WTC11 (cell line): ENCODE measurements at regions not wholly inside any gene's neighbourhood (a gene's known extent, or its start where the extent isn't known, plus 50 kb on each side); places are given as distances from the start of the nearest gene placed in this dataset.

Experiments used
- ATAC-seq: fragments of 200-7000 bp; cut with Tn5 transposase; 2 replicates; pipeline ENCODE4 v1.10.0; 2021; ENCODE audit warnings: mild to moderate bottlenecking, moderate library complexity
- CTCF ChIA-PET: fragments of 300-600 bp; sonication (Branson Sonifier 250); formaldehyde crosslinking; loops from one replicate; lab custom pipeline; 2021; ENCODE audit warnings: antibody characterized with exemption; lab: Charles Lee
- POLR2A ChIA-PET: fragments of 350-600 bp; sonication (Branson Sonifier 250); formaldehyde crosslinking; loops from one replicate; lab custom pipeline; 2021; ENCODE audit warnings: antibody characterized with exemption; lab: Charles Lee
- DNase-seq: peaks from one replicate; pipeline ENCODE4 v3.0.0; 2021; ENCODE audit warnings: low spot score
- H3K27ac Mint-ChIP-seq: 2 replicates; pipeline ENCODE4 v1.8.0; 2021; ENCODE audit warnings: mixed read lengths
- H3K27me3 Mint-ChIP-seq: 2 replicates; pipeline ENCODE4 v1.8.0; 2021; ENCODE audit warnings: low read depth, mild to moderate bottlenecking, moderate library complexity, mixed read lengths
- H3K36me3 Mint-ChIP-seq: 2 replicates; pipeline ENCODE4 v1.8.0; 2021; ENCODE audit warnings: mixed read lengths
- H3K4me1 Mint-ChIP-seq: 2 replicates; pipeline ENCODE4 v1.8.0; 2022; ENCODE audit warnings: mixed read lengths
- H3K4me3 Mint-ChIP-seq: 2 replicates; pipeline ENCODE4 v1.8.0; 2021; ENCODE audit warnings: mild to moderate bottlenecking, moderate library complexity, mixed read lengths
- H3K9me3 Mint-ChIP-seq: 2 replicates; pipeline ENCODE4 v1.8.0; 2021; ENCODE audit warnings: mixed read lengths
- CBFB ChIP-seq: sonication (generic); formaldehyde crosslinking; IDR thresholded peaks from 2 replicates; pipeline ENCODE4 v1.8.1; 2022; ENCODE audit warnings: mild to moderate bottlenecking, low read depth, missing genetic modification reagents
- EMX1 ChIP-seq: fragments of 250-450 bp; sonication (Bioruptor Pico); IDR thresholded peaks from 2 replicates; pipeline ENCODE4 v1.8.0; 2021; ENCODE audit warnings: mild to moderate bottlenecking
- FOXJ3 ChIP-seq: sonication (generic); formaldehyde crosslinking; IDR thresholded peaks from 2 replicates; pipeline ENCODE4 v1.9.0; 2021; ENCODE audit warnings: missing genetic modification reagents, mild to moderate bottlenecking, borderline replicate concordance
- HMGA2 ChIP-seq: fragments of 250-450 bp; sonication (Bioruptor Pico); IDR thresholded peaks from 2 replicates; pipeline ENCODE4 v1.4.0; 2021; ENCODE audit warnings: mild to moderate bottlenecking, moderate library complexity
- JUN ChIP-seq: sonication (generic); formaldehyde crosslinking; IDR thresholded peaks from 2 replicates; pipeline ENCODE4 v1.8.0; 2023; ENCODE audit warnings: mild to moderate bottlenecking, missing genetic modification reagents
- STAT6 ChIP-seq: sonication (generic); formaldehyde crosslinking; conservative IDR thresholded peaks from 2 replicates; pipeline ENCODE4 v1.8.1; 2023; ENCODE audit warnings: mild to moderate bottlenecking, low read depth, missing genetic modification reagents, moderate library complexity
- TCF7 ChIP-seq: sonication (generic); formaldehyde crosslinking; IDR thresholded peaks from 2 replicates; pipeline ENCODE4 v1.8.0; 2022; ENCODE audit warnings: mild to moderate bottlenecking, low read depth, missing genetic modification reagents, moderate library complexity
- ZNF121 ChIP-seq: sonication (generic); formaldehyde crosslinking; IDR thresholded peaks from 2 replicates; pipeline ENCODE4 v1.8.0; 2023; ENCODE audit warnings: missing genetic modification reagents
- ZNF263 ChIP-seq: sonication (generic); formaldehyde crosslinking; IDR thresholded peaks from 2 replicates; pipeline ENCODE4 v1.8.1; 2022; ENCODE audit warnings: low read depth, mild to moderate bottlenecking, moderate library complexity, missing genetic modification reagents
- ZNF281 ChIP-seq: sonication (generic); formaldehyde crosslinking; IDR thresholded peaks from 2 replicates; pipeline ENCODE4 v1.8.0; 2023; ENCODE audit warnings: mild to moderate bottlenecking, missing genetic modification reagents
- ZNF317 ChIP-seq: sonication (generic); formaldehyde crosslinking; IDR thresholded peaks from 2 replicates; pipeline ENCODE4 v1.8.1; 2023; ENCODE audit warnings: low read depth, mild to moderate bottlenecking, moderate library complexity, missing genetic modification reagents, borderline replicate concordance
- ZNF396 ChIP-seq: fragments of 250-450 bp; sonication (Bioruptor Pico); IDR thresholded peaks from 2 replicates; pipeline ENCODE4 v1.8.0; 2021; ENCODE audit warnings: mild to moderate bottlenecking, moderate library complexity, borderline replicate concordance
- ZNF532 ChIP-seq: fragments of 250-450 bp; sonication (Bioruptor Pico); IDR thresholded peaks from 2 replicates; pipeline ENCODE4 v1.9.0; 2021; ENCODE audit warnings: mild to moderate bottlenecking, borderline replicate concordance
- TF ChIP-seq, protein P1 (sequence below): sonication (generic); formaldehyde crosslinking; IDR thresholded peaks from 2 replicates; pipeline ENCODE4 v1.8.1; 2023; ENCODE audit warnings: mild to moderate bottlenecking, moderate library complexity, missing genetic modification reagents
- TF ChIP-seq, protein P2 (sequence below): sonication (generic); formaldehyde crosslinking; IDR thresholded peaks from 2 replicates; pipeline ENCODE4 v1.8.0; 2022; ENCODE audit warnings: missing genetic modification reagents

- no peak; the same call in 1 of the 2 replicates for ATAC-seq
- CTCF ChIA-PET: interaction anchor here (0.6 to 1.3 kb wide), 2 partner anchors 305 to 493 kb away, joined by 3 to 6 read pairs; no protein-coding TSS in a partner anchor
- no peaks in the 10 kb centered on the region for H3K4me1 Mint-ChIP-seq
Measured at GRCh38 chr7:13179011-13179582, 491.7 kb downstream of the ARL4A start.

GRCh38 chr7:13179775-13180523, 492.5 kb downstream of the ARL4A start:
- Mint-ChIP-seq H3K27ac (no peak overlapping the region), H3K4me3 (no peak overlapping the region), H3K36me3 (no peaks in the 10 kb centered on the region), H3K27me3 (no peaks in the 10 kb centered on the region), H3K9me3 (no peaks in the 10 kb centered on the region), H3K4me1 (peaks cover 2% of the 10 kb centered on the region)
- DNase-seq: no peak
- POLR2A ChIA-PET: no interaction called here
- CTCF ChIA-PET: interaction anchor here (0.6 to 1.3 kb wide), 2 partner anchors 306 to 493 kb away, joined by 3 to 6 read pairs; no protein-coding TSS in a partner anchor
- ATAC-seq: no peak
- TF ChIP-seq STAT6 (no peak), EMX1 (no peak), TCF7 (no peak), ZNF532 (no peak), CBFB (no peak), ZNF396 (CRISPR knock-in tag) (no peak)
- TF ChIP-seq, protein P1, sequence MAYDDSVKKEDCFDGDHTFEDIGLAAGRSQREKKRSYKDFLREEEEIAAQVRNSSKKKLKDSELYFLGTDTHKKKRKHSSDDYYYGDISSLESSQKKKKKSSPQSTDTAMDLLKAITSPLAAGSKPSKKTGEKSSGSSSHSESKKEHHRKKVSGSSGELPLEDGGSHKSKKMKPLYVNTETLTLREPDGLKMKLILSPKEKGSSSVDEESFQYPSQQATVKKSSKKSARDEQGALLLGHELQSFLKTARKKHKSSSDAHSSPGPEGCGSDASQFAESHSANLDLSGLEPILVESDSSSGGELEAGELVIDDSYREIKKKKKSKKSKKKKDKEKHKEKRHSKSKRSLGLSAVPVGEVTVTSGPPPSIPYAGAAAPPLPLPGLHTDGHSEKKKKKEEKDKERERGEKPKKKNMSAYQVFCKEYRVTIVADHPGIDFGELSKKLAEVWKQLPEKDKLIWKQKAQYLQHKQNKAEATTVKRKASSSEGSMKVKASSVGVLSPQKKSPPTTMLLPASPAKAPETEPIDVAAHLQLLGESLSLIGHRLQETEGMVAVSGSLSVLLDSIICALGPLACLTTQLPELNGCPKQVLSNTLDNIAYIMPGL (CRISPR knock-in tag): no peak
- TF ChIP-seq, protein P2, sequence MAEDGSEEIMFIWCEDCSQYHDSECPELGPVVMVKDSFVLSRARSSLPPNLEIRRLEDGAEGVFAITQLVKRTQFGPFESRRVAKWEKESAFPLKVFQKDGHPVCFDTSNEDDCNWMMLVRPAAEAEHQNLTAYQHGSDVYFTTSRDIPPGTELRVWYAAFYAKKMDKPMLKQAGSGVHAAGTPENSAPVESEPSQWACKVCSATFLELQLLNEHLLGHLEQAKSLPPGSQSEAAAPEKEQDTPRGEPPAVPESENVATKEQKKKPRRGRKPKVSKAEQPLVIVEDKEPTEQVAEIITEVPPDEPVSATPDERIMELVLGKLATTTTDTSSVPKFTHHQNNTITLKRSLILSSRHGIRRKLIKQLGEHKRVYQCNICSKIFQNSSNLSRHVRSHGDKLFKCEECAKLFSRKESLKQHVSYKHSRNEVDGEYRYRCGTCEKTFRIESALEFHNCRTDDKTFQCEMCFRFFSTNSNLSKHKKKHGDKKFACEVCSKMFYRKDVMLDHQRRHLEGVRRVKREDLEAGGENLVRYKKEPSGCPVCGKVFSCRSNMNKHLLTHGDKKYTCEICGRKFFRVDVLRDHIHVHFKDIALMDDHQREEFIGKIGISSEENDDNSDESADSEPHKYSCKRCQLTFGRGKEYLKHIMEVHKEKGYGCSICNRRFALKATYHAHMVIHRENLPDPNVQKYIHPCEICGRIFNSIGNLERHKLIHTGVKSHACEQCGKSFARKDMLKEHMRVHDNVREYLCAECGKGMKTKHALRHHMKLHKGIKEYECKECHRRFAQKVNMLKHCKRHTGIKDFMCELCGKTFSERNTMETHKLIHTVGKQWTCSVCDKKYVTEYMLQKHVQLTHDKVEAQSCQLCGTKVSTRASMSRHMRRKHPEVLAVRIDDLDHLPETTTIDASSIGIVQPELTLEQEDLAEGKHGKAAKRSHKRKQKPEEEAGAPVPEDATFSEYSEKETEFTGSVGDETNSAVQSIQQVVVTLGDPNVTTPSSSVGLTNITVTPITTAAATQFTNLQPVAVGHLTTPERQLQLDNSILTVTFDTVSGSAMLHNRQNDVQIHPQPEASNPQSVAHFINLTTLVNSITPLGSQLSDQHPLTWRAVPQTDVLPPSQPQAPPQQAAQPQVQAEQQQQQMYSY: no peak

More at GRCh38 chr7:13179011-13179582, 491.7 kb downstream of the ARL4A start:
- no peak for DNase-seq
- TF ChIP-seq ZNF263 (no peak), ZNF121 (CRISPR knock-in tag) (no peak), ZNF281 (CRISPR knock-in tag) (no peak), ZNF317 (CRISPR knock-in tag) (no peak), FOXJ3 (CRISPR knock-in tag) (no peak), HMGA2 (no peak), JUN (no peak)
- Mint-ChIP-seq H3K4me3 (no peak overlapping the region), H3K27ac (no peak overlapping the region), H3K9me3 (no peaks in the 10 kb centered on the region), H3K36me3 (no peaks in the 10 kb centered on the region), H3K27me3 (no peaks in the 10 kb centered on the region)
- POLR2A ChIA-PET: no interaction called here
